B cell (primary cell): ENCODE measurements at regions not wholly inside any gene's neighbourhood (a gene's known extent, or its start where the extent isn't known, plus 50 kb on each side); places are given as distances from the start of the nearest gene placed in this dataset.

Experiments
- ATAC-seq: fragments of 200-7000 bp; cut with Tn5 transposase; one replicate; pipeline ENCODE4 v1.10.0; 2021; ENCODE audit warnings: low read depth, mild to moderate bottlenecking, moderate number of reproducible peaks, moderate library complexity
- CTCF ChIA-PET: fragments of 350-600 bp; sonication (Branson Sonifier 250); formaldehyde crosslinking; loops from one replicate; lab custom pipeline; 2021; ENCODE audit warnings: antibody characterized with exemption, inconsistent platforms; lab: Charles Lee
- POLR2A ChIA-PET: fragments of 350-600 bp; sonication (Branson Sonifier 250); formaldehyde crosslinking; loops from one replicate; lab custom pipeline; 2021; ENCODE audit warnings: antibody characterized with exemption; lab: Charles Lee
- DNase-seq: peaks from one replicate; pipeline ENCODE4 v3.0.0; 2013
- H2AFZ ChIP-seq: 2 replicates; pipeline ENCODE4 v1.6.1; 2012; ENCODE audit warnings: mild to moderate bottlenecking, low read depth, low read length; ENCODE audit not compliant: insufficient read depth, poor library complexity, severe bottlenecking
- H3K27ac ChIP-seq, 2 donors: 1 replicate in 1 of 2; 2 replicates in 1 of 2; pipeline ENCODE4 v1.5.1; 2012 to 2013; ENCODE audit warnings: low read length in 2 of 2, mild to moderate bottlenecking in 2 of 2, moderate library complexity in 1 of 2
- H3K27me3 ChIP-seq, 4 experiments: fragments of 200-600 bp in 1 of 4; sonication (generic) in 1 of 4; replicated peaks in 1 of 4; 1 replicate in 2 of 4; 2 replicates in 2 of 4; pipeline versions ENCODE4 v1.6.1 to v1.7.0; 2013 to 2016; ENCODE audit warnings: low read length in 3 of 4, mild to moderate bottlenecking in 2 of 4, mixed read lengths in 1 of 4, moderate library complexity in 1 of 4; ENCODE audit not compliant: insufficient read depth in 4 of 4, control insufficient read depth in 3 of 4; ENCODE audit errors: control extremely low read depth in 1 of 4
- H3K36me3 ChIP-seq, 2 experiments: replicated peaks in 1 of 2; 1 replicate in 1 of 2; 2 replicates in 1 of 2; pipeline versions ENCODE4 v1.6.1 to v1.7.1; 2013; ENCODE audit warnings: low read length in 1 of 2; ENCODE audit not compliant: insufficient read depth in 2 of 2, control insufficient read depth in 1 of 2; ENCODE audit errors: control extremely low read depth in 1 of 2, extremely low read depth in 1 of 2
- H3K4me1 ChIP-seq, 2 donors: fragments of 200-600 bp in 1 of 2; sonication (generic) in 1 of 2; 1 replicate in 1 of 2; 2 replicates in 1 of 2; pipeline versions ENCODE4 v1.5.1 to v1.6.1; 2013 to 2017; ENCODE audit warnings: low read length in 2 of 2; ENCODE audit not compliant: control insufficient read depth in 2 of 2, insufficient read depth in 2 of 2
- H3K4me2 ChIP-seq: replicated peaks from 2 replicates; pipeline ENCODE3; 2012; ENCODE audit warnings: mild to moderate bottlenecking, low read depth, low read length; ENCODE audit not compliant: poor library complexity, severe bottlenecking
- H3K4me3 ChIP-seq, 5 experiments: fragments of 200-600 bp in 1 of 5; sonication (generic) in 1 of 5; 1 replicate in 3 of 5; 2 replicates in 2 of 5; pipeline versions ENCODE4 v1.5.1 to v1.7.0; 2011 to 2016; ENCODE audit warnings: low read length in 4 of 5, mild to moderate bottlenecking in 4 of 5, low read depth in 2 of 5, control low read depth in 1 of 5, moderate library complexity in 1 of 5; ENCODE audit not compliant: insufficient read depth in 1 of 5; ENCODE audit errors: control extremely low read depth in 1 of 5, extremely low read depth in 1 of 5
- H3K79me2 ChIP-seq: fragments of 200-600 bp; sonication (generic); one replicate; pipeline ENCODE4 v1.6.0; 2016; ENCODE audit warnings: low read length; ENCODE audit not compliant: control insufficient read depth, insufficient read depth
- H3K9ac ChIP-seq: fragments of 200-600 bp; sonication (generic); 2 replicates; pipeline ENCODE4 v1.6.1; 2017; ENCODE audit warnings: mild to moderate bottlenecking, low read length, moderate library complexity
- H3K9me3 ChIP-seq, 3 donors: one replicate each; pipeline versions ENCODE4 v1.6.1 to v1.7.1; 2013; ENCODE audit warnings: low read length in 2 of 3; ENCODE audit not compliant: control insufficient read depth in 2 of 3, insufficient read depth in 1 of 3; ENCODE audit errors: control extremely low read depth in 1 of 3
- H4K20me1 ChIP-seq: 2 replicates; pipeline ENCODE4 v1.6.0; 2012; ENCODE audit warnings: mild to moderate bottlenecking, low read length; ENCODE audit not compliant: insufficient read depth, control insufficient read depth, poor library complexity, severe bottlenecking
- H3K27ac Mint-ChIP-seq: one replicate; pipeline ENCODE4 v1.8.0; 2021; ENCODE audit warnings: mixed read lengths
- H3K27me3 Mint-ChIP-seq: one replicate; pipeline ENCODE4 v1.8.0; 2021; ENCODE audit warnings: mixed read lengths
- H3K4me1 Mint-ChIP-seq: one replicate; pipeline ENCODE4 v1.8.0; 2021; ENCODE audit warnings: mixed read lengths
- H3K4me3 Mint-ChIP-seq: one replicate; pipeline ENCODE4 v1.8.0; 2021; ENCODE audit warnings: mixed read lengths
- H3K9me3 Mint-ChIP-seq: one replicate; pipeline ENCODE4 v1.8.0; 2022; ENCODE audit warnings: mixed read lengths; ENCODE audit not compliant: insufficient read depth
- EZH2 ChIP-seq: IDR thresholded peaks from 2 replicates; pipeline ENCODE4 v1.6.1; 2012; ENCODE audit warnings: borderline replicate concordance, low read depth, mild to moderate bottlenecking, moderate library complexity, low read length; ENCODE audit not compliant: insufficient read depth, poor library complexity, severe bottlenecking
- WGBS: methylation state at CpG from one replicate; pipeline ENCODE4 v1.1.5; 2013; ENCODE audit warnings: missing lambda C conversion rate; ENCODE audit not compliant: insufficient coverage; 5-methylcytosine and 5-hydroxymethylcytosine counted together
- intact Hi-C: fragments of 100-400 bp; cut with micrococcal nuclease; formaldehyde crosslinking; loops from one replicate; pipeline ENCODE4 v1.10.0; 2022
- TF ChIP-seq, protein P1 (sequence below): fragments of 200-600 bp; IDR thresholded peaks from one replicate; pipeline ENCODE4 v1.8.0; 2022; ENCODE audit warnings: antibody characterized with exemption, mild to moderate bottlenecking

DNA sequence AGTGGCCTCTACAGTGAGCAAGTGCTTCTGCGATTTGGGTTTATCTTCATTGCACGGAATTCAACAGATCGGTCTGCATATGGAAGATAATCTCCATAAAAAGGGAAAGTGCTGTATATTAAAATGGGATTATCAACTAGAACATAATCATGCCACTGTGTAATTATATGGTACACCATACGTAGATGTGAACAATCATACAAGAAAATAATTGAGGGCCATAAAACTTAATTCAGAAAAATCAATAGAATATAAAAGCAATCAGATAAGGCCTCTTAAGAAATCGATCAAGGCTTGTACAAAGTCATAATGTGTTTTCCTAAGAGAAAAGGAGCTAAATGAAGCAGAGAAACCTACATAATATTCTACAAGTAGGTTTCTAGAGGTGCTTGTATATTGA lies 157.5 kb upstream of the MGMT start:
- ATAC-seq (no peak), DNase-seq (no peak)
- Mint-ChIP-seq H3K27me3 (no peaks in the 10 kb centered on the region), H3K9me3 (no peaks in the 10 kb centered on the region), H3K4me3 (no peak overlapping the region), H3K4me1 (no peaks in the 10 kb centered on the region), H3K27ac (no peak overlapping the region)
- Histone ChIP-seq H4K20me1 (no peaks in the 10 kb centered on the region), H2AFZ (no peak overlapping the region), H3K9me3 (peaks cover 0 to 1% (median 0%) of the 10 kb centered on the region in 3 donors), H3K36me3 (no peaks in the 10 kb centered on the region), H3K9ac (no peak overlapping the region), H3K4me1 (no peaks in the 10 kb centered on the region), H3K4me3 (no peak overlapping the region), H3K27me3 (no peaks in the 10 kb centered on the region), H3K79me2 (no peaks in the 10 kb centered on the region), H3K4me2 (no peak overlapping the region), H3K27ac (no peak overlapping the region)
- intact Hi-C loops, result no loop called here
- POLR2A ChIA-PET, result no interaction called here
- TF ChIP-seq EZH2, result no peak
- TF ChIP-seq, protein P1, sequence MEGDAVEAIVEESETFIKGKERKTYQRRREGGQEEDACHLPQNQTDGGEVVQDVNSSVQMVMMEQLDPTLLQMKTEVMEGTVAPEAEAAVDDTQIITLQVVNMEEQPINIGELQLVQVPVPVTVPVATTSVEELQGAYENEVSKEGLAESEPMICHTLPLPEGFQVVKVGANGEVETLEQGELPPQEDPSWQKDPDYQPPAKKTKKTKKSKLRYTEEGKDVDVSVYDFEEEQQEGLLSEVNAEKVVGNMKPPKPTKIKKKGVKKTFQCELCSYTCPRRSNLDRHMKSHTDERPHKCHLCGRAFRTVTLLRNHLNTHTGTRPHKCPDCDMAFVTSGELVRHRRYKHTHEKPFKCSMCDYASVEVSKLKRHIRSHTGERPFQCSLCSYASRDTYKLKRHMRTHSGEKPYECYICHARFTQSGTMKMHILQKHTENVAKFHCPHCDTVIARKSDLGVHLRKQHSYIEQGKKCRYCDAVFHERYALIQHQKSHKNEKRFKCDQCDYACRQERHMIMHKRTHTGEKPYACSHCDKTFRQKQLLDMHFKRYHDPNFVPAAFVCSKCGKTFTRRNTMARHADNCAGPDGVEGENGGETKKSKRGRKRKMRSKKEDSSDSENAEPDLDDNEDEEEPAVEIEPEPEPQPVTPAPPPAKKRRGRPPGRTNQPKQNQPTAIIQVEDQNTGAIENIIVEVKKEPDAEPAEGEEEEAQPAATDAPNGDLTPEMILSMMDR, result no peak
- no CpG with 5 or more reads among the region's 5 CpGs for WGBS
- CTCF ChIA-PET, result no interaction called here

DNA sequence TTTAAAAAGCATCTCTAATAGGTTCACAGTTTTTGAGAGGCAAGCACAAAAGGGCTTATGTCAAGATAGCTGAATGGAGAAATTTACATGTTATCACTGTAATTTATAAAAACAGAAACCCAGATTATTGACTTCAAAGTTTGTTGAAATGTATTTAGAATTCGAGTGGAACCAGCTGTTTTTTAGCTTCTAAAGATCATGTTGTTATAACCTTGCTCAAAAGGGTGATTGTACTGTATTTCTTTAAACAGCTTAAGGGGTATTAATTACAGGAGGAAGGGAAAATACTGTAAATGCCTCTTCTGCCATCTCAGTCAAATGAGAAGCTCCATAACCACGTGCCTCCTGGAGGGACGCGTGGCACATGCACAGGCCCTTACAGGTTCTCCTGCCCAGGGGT lies 156.2 kb upstream of the MGMT start:
- H3K9me3 ChIP-seq, result peaks cover 0 to 3% (median 1%) of the 10 kb centered on the region in 3 donors
- ATAC-seq (no peak), DNase-seq (no peak)
- Mint-ChIP-seq H3K4me3 (no peak overlapping the region), H3K27ac (no peak overlapping the region), H3K27me3 (no peaks in the 10 kb centered on the region), H3K9me3 (no peaks in the 10 kb centered on the region), H3K4me1 (no peaks in the 10 kb centered on the region)
- H3K27ac ChIP-seq, result no peak overlapping the region
- no peak overlapping the region for H3K4me2 ChIP-seq
- WGBS, result no CpG with 5 or more reads among the region's 4 CpGs
- no peaks in the 10 kb centered on the region for H3K79me2 ChIP-seq
- H3K36me3 ChIP-seq, result no peaks in the 10 kb centered on the region
- no peaks in the 10 kb centered on the region for H4K20me1 ChIP-seq
- no peak overlapping the region for H2AFZ ChIP-seq
- ChIA-PET CTCF (no interaction called here), POLR2A (no interaction called here)
- no peak overlapping the region for H3K9ac ChIP-seq
- H3K4me1 ChIP-seq, result no peaks in the 10 kb centered on the region
- H3K4me3 ChIP-seq, result no peak overlapping the region
- TF ChIP-seq, protein P1, result no peak
- TF ChIP-seq EZH2, result no peak
- intact Hi-C loops, result no loop called here
- no peaks in the 10 kb centered on the region for H3K27me3 ChIP-seq
